Inferior parietal cortex (tissue), 1 donor: ENCODE measurements at regions not wholly inside any gene's neighbourhood (a gene's known extent, or its start where the extent isn't known, plus 50 kb on each side); places are given as distances from the start of the nearest gene placed in this dataset.
A peak's percentile ranks its signal among the peaks of the same experiment; 100 is the strongest.
"Not testable (repeated sequence)": the region's sequence is repeated elsewhere in the genome, so short reads cannot be mapped to it uniquely, and the experiment has no call there.

Experiments
- DNase-seq: peaks from one replicate; pipeline ENCODE4 v3.0.0-alpha.2; 2016; ENCODE audit errors: extremely low spot score

- no peak for DNase-seq
Observed at GRCh38 chr2:173720306-173720705, 244.9 kb downstream of the SP3 start.

GRCh38 chr2:173734797-173735196 is 230.4 kb downstream of the SP3 start:
- DNase-seq: peak; percentile 2

- not testable (repeated sequence) for DNase-seq
Observed at GRCh38 chr2:173737954-173738575, 227.1 kb downstream of the SP3 start.

- DNase-seq: no peak
Observed at GRCh38 chr2:173739006-173739405, 226.2 kb downstream of the SP3 start.

- DNase-seq: no peak
Observed at GRCh38 chr2:173740639-173741038, 224.5 kb downstream of the SP3 start.

- DNase-seq: no peak
Observed at GRCh38 chr2:173741759-173742158, 223.4 kb downstream of the SP3 start.

- DNase-seq: no peak
Observed at GRCh38 chr2:173747035-173747434, 218.1 kb downstream of the SP3 start.

- no peak for DNase-seq
Observed at GRCh38 chr2:173749315-173749714, 215.9 kb downstream of the SP3 start.

- no peak for DNase-seq
Observed at GRCh38 chr2:173750353-173750801, 214.8 kb downstream of the SP3 start.

GRCh38 chr2:173750831-173751230 is 214.3 kb downstream of the SP3 start:
- no peak for DNase-seq

GRCh38 chr2:173751245-173751975 is 213.8 kb downstream of the SP3 start:
- no peak for DNase-seq

GRCh38 chr2:173752152-173752551 is 213.0 kb downstream of the SP3 start:
- no peak for DNase-seq

- DNase-seq: no peak
Observed at GRCh38 chr2:173753441-173753840, 211.7 kb downstream of the SP3 start.

- no peak for DNase-seq
Observed at GRCh38 chr2:173754165-173754564, 211.0 kb downstream of the SP3 start.

GRCh38 chr2:173754837-173755236 is 210.3 kb downstream of the SP3 start:
- no peak for DNase-seq

- no peak for DNase-seq
Observed at GRCh38 chr2:173755798-173756197, 209.4 kb downstream of the SP3 start.

- no peak for DNase-seq
Observed at GRCh38 chr2:173759959-173760358, 205.2 kb downstream of the SP3 start.

GRCh38 chr2:173760553-173760952 is 204.6 kb downstream of the SP3 start:
- DNase-seq: no peak

GRCh38 chr2:173761603-173762119 is 203.5 kb downstream of the SP3 start:
- no peak for DNase-seq

- no peak for DNase-seq
Observed at GRCh38 chr2:173762221-173762620, 203.0 kb downstream of the SP3 start.

- no peak for DNase-seq
Observed at GRCh38 chr2:173762864-173763263, 202.3 kb downstream of the SP3 start.

- DNase-seq: no peak
Observed at GRCh38 chr2:173763641-173764040, 201.5 kb downstream of the SP3 start.

- DNase-seq: no peak
Observed at GRCh38 chr2:173764094-173764493, 201.1 kb downstream of the SP3 start.
